Right renal pelvis (tissue), 4 donors: ENCODE measurements at regions not wholly inside any gene's neighbourhood (a gene's known extent, or its start where the extent isn't known, plus 50 kb on each side); places are given as distances from the start of the nearest gene placed in this dataset.

Experiments used
- DNase-seq, 4 donors: peaks; one replicate each; pipeline ENCODE4 v3.0.0-alpha.2; 2013; ENCODE audit warnings: low read depth in 4 of 4, low spot score in 3 of 4, missing footprints in 1 of 4

DNA sequence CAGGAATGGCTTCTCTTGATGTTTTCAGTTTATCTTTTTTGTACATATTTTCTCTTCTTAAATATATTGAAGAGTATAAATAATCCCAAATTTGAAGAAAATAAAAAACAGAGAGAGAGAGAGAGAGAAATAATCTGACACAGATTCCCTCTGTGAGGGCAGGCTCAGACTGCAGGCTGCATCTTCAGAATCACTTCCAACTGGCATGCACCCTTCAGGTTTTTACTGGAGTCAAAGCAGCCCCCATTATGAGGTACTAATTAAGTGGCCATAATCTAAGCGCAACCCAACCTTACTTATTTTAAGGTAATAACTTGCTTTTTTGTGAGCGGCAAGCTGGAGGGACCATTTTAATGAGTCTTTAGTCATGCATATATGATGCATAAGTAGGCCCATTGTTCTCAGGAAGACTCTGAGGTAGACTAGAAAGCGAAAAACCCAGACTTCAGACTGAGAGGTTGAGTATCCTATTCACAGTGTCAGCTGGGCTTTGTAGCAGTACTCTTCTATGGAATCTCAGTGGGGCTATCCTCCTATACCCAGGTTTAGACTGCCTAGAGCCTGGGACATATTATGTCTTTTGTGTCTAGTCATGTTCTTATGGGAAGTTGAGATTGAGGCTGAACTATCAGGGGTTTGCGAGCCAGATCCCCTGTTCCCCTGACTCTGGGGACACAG, 167.4 kb downstream of the SP3 start:
- no peak for DNase-seq

DNA sequence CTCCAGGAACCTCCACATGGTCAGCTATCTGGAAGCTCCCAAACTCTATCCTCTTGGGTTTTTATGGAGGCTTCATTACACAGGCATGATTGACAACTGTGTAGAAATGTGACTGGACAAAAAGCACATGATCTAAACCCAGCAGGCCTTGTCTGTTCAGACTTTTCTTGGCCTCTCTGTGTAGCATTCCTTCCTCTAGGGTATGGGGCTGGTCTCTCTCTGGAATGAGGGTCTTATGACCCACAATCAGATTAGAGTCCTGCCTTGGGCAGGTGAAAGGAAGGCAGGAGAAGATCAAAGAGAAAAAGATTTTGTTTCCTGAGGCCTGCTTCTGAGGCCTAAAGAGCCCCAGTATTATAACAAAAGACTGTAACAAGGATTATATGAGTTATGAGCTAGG, 162.7 kb downstream of the SP3 start:
- no peak for DNase-seq

DNA sequence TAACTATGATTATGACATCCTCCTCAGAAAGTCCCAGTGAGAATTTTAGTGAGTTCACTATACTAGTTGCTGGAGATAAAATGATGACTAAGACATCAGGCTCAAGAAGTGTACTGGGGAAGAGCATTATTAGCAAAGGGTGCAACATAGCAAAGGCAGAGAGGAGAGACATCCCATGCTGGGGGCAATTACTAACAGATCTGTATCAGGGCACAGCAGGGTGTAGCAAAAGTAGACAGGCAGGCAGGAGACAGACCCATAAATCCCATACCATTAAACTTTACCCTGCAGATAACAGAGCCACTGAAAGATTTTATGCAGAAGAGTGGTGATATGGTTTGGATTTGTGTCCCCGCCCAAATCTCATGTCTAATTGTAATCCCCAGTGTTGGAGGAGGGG, 161.7 kb downstream of the SP3 start:
- DNase-seq = no peak

DNA sequence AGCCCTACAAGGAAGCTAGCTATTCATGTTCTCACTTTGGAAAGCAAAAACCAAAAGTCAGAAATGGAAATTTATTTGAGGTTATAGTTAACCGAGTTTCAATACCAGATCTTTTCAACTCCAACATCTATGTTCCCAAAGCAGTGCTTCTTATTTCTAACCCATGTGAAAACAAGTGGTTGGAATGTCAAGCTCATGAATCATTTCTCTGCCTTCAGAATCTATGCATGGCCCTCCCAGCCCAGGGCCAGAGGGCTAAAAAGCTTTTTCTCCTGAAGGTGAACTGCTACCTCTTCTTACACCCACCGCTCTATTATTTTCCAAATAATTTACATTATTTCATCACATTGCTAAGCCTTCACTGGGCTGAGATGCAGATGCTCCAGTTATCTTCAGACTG, 158.4 kb downstream of the SP3 start:
- DNase-seq = no peak

DNA sequence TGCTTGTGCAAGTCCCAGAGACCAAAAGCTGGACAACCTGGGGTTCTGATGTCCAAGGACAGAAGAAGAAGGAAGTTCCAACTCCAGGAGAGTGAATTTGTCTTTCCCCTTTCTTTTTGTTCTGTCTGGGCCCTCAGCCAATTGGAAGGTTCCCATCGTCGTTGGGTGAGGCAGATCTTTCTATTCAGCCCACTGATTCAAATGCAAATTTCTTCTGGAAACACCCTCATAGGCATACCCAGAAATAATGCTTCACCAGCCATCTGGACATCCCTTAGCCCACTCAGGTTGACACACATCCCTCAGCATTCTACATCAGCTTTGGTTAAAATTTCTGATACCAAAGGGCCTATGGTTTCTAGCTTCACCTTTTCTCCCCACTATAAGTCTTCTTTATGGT, 156.5 kb downstream of the SP3 start:
- no peak for DNase-seq

DNA sequence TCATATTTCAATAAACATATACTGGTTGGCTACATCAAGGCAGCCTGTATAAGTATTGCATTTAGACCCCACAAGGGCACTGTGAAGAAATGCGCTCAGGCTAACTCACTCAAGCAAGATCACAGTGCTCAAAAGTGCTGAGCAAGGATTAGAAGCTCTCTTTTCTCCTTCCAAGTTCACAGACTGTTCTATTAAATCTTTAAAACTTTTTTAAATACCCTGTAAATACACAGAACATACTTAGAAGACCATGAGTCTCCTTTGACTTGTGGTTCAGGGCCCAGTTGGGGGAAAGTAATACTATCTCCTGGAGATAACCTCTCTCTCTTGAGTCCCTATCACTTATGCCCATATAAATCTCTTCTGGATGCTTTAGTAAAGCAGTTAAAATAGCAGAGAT, 152.9 kb downstream of the SP3 start:
- no peak for DNase-seq

DNA sequence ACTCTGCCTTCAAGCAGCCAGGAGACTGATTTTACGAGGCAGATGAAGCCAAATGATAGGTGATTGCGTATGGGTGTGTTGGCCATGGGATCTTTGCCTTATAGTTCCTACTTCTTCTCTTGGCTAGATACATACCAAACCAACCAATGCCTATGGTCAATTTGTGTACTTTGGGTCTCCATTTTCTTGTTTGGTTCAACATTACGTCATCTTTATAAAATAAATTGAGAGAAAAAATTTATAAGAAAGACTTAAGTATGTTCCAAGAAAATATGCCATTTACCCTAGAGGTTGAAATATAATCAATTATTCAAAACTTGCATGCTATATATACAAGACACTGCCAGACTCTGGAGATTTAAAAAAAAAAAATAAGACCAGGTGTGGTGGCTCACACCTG, 150.9 kb downstream of the SP3 start:
- DNase-seq = no peak

DNA sequence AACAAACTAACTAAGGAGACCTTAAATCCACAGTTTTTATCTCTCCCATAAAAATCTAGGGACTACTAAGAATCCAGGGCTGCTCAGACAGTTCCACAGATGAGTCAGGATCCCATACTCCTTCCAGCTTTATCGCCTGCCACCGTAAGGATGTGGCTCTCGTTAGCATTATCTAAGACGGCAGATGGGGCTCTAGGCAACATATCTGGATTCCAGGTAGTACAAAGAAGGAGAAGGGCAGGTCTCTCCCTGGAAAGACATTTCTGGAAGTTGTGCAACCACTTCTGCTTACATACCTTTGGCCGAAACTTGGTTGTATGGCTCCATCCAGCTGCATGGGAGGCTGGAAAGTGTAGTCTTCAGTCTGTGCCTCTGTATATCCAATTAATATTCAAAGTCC, 149.4 kb downstream of the SP3 start:
- no peak for DNase-seq

DNA sequence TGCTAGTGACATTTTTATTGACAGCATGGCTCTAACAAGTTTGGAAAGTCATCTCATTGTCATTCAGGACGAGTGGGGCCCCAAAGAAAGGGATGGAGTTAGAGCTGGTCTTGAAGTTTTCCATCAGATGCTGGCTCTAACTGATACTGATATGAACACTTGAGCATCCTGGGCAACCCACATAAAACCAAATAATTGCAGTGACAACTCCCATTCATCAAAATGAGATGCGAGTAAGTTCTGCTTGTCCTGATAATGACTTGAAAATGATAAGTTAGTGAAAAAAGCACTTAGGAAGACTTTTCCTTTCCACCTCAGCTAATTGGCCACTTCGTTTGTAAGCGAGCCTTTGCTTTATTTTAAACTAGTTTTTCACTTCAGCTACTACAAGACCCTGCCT, 147.6 kb downstream of the SP3 start:
- no peak for DNase-seq

DNA sequence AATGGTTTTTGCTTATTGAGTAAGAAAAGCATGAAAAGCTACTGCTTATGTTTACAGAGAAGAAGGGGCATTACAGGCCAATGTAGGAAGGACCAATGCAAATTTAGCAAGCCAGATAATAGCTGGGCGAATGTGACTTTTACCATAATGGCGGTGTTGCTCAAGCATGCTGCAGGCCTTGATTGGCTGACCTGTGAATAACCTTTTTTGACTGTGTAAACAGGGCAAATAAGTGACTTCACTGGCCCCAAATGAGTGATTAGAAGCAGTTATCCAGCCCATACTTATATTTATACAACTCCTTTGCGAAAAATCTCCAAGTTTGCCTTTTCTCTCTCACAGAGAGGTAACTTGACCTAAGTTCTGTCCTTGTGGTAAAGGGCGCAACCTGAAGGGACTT, 146.9 kb downstream of the SP3 start:
- DNase-seq = no peak

DNA sequence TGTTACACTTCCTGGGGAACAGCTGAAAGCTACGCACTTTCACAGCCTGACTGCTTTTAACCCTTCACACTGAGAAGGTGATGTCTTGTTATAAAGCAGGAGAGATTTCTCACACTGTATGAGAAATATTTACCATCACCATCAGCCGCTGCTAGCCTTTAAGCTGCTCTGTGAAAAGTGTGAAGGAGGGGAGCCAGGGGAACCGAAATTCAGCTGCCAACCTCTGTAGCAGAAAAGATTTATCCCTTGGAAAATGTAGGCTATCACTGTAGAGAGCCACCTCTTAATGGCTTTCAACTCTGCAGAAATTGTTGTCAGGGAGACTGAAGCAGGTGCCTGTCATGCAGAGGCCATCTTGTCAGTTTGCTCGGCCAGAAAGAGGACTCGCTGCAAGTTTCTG, 145.3 kb downstream of the SP3 start:
- no peak for DNase-seq

DNA sequence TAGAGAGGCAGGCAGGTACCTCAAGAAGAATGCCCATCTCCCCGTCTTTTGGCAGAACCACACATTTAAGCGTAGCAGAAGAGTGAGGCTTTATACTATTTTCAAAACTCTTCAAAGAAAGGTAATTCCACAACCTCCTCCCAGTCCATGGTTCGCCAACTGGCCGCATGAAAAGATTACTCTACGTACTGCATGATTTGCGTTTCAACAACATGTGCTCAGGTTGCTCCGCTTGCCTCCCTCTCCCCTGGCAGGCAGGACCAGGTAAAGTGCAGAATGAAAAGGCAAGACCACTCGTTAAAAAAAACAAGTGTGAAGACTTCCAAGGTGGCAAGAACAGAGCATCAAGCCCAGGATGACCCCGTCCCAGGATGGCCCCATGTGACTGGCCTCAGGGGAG, 143.7 kb downstream of the SP3 start:
- DNase-seq = no peak

DNA sequence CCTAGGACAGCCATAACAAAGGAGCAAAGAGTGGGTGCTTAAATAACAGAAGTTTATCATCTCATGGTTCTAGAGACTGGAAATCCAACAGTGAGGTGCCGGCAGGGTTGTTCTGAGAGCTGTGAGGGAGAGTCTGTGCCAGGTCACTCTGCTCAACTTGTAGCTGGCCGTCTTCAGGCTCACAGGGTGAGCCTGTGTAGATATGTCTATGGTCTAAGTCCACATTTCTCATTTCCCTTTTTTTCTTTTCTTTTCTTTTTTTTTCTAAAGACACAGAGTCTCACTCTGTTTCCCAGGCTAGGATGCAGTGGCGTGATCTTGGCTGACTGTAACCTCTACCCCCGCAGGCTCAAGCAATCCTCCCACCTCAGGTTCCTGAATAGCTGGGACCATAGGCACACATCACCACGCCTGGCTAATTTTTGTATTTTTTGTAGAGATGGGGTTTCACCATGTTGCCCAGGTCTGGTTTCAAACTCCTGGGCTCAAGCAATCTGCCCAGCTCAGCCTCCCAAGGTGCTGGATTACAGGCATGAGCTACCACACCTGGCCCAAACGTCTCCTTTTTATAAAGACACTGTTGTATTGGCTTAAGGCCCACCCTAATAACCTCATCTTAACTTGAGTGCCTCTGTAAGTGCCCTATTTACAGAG, 142.2 kb downstream of the SP3 start:
- peak in 2 of 4 donors; percentile 15 to 25 for DNase-seq

DNA sequence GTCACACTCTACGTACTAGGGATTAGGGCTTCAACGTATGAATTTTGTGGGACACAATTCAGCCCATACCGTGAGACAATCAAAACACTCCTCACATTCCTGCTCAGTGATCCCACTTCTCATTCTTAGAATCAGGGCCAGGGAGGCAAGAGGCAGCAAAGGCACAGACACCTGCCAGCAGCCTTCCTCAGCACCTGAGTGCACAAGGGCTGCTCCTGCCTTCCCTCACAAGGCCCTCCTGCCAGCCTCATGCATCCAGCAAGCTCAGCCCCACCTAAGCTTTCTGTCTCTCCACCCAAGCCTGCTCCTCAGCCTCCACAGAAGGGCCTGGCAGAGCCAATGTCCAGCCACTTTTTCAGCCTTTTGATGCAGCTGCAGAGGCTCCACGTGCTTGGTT, 141.6 kb downstream of the SP3 start:
- DNase-seq = peak in 1 of 4 donors; percentile 8

DNA sequence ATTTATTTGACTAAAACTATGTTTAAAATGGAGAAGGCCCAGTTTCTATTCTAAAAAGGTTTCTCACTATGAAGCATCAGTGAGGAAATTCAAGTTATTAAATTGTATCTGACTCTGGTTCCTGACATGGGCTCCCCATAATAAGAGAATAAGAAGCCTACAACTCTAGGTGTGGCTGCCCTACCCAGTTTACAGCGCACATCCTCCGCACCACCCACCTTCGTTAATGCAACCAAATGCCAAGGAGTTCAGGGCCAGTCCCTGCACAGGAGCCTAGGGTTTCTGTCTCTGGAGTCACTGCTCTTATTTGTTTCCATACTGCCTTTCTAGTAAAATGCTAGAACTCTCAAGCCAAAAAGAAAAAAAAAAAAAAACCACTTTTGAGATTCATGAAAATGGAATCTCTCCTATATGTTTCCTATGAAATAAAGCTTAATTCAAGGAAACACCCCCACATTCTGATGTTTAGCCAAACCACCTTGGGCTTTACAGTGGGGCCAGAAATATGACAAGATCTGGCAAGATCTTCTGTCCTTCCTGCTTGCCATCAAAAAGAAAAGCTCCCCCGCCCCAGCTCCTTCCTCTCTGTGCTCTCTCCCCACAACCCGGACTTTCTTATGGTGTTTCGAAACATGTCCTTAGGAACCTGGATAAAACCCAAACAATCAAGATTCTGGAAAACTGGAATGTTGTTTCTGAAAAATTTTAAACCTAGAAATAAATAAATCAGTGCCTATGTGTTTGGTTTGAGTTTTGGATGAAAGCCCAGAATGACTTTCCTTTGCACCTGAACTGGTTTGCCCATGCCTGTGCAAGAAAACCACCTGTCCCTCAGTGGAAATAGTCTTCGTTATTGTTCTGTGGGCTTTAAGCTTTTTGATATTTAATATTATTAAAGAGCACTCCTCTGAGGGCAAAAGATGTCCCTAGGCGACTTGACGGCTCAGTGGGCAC, 136.7 kb downstream of the SP3 start:
- DNase-seq = no peak

DNA sequence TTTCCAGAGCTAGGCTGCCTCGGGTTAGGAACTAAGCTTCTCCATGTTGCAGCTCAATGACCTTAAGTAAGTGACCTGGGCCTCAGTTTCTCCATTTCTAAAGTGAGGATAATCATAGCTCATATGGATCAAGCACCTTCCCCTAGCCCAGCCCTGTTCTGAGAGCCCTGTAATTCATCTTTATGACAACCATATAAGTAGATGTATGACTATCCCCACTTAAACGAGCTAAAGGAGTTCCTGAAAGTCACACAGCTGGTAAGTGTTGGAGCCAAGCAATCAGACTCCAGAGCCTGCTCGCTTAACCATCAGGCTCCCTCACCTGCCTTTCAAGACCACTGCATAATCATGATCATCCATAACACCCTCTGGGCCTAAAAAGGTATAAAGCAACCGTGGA, 135.4 kb downstream of the SP3 start:
- DNase-seq = no peak

DNA sequence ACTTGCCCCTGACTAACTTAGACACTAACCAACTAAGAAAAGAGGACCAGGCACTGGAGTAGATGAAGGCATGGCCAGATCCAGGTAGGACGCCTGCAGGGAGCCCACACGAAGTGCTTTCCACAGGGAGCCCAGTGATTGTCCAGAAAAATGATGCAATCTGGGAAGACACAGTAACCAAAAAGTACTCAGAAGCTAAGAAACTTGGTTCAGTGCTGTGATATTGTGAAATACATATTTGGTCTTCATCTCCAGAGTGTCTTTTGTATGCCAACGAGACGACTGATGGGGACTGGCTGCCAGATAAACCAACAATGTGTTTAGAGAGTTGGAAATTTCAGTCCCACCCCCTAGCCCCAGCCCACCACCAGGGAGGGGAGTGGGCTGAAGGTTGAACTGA, 135.0 kb downstream of the SP3 start:
- DNase-seq = no peak

DNA sequence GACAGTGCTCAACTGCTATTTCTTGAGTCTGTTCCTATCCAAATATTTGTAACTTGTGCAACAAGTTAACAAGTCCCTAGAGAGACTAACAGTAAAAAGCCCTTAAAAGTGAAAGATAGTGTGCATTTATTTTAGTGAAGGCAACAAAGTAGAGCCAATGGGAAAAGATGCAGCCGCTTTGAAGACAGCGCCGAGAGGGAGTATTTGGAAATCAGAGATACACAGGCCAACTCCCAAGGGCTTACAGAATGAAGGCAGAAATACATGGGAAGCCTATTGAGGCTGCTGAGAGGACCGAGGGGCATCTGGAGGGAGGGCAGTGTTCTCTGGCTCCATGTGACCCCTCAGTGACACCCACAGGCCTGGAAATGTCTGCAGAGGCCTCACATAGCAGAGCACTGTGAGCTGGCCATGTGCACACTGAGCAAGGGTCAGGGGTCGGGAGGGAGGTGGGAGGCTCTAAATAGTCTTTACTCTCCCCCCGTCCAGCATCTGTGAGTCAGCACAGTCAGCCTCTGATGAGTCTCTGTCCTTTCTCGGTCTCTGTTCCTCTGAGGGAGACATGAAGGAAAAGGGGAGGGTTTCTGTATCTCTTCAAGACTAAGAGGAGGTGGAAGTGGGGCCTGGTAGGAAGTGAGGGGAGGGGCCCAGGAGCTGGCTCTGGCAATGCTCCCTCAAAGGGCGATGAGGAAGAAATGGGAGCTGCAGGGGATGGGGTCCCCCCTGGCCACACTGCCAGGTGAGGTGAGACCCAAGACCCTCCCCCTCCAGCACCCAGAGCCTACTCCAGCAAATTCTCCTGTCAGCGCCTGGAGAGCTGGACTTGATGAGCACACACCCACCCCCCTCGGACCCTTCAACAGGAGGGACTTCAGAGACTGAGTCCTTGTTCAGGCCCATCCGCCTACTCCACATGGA, 133.6 kb downstream of the SP3 start:
- DNase-seq = peak; percentile 56 to 67 (median 62)

DNA sequence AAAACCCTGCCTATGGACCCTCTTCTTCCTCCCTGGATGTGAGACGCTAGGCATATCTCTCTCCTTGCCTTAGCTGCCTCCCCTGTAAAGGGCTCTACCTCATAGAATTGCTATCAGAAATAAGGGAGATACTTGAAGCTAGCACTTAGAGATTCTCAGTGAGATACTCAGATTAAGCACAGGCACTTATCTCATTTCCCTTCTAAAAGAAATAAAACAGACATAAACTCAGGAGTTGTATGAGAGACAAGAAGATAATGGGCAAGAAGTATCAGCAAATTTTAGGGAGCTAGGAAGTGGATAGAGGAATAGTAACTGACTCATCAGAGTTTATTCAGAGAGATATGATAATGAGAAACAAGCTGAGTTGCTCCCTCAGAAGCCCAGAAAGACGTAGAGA, 131.0 kb downstream of the SP3 start:
- DNase-seq = no peak

DNA sequence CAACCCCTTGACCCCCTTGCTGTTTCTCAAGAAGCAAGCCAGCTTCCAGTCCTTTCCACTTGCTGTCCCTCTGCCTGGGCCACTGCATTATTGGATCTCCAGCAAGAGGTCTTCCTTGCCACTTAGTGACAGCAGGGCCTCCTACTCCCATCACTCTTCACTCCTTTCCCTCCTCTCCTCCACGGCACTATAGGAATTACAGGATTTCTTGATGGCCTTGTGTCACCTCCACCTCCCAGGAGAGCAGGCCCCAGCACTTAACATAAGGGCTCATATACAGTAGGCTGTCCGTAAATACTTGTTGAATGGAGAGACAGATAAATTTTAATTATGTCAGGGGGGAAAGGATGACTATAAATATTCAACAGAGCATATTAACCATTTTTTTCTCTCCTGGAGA, 129.4 kb downstream of the SP3 start:
- DNase-seq = no peak

DNA sequence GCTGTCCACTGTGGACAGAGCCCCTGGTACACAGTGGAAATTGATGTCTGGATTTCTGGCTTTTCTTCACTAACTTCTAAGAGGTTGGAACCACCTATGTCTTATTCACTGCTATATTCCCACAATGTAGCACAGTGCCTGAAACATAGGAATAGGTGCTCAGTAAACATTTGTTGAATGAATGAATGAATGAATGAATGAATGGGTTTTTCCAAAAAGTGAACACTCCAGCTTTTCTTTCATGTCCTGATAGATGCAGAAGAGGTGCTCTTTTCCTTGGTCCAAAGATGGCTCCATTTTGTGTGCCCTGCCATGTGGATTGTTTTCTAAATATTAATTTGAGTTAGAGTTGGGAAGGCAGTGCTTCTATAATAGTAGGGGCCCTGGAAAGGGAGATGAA, 124.1 kb downstream of the SP3 start:
- no peak for DNase-seq
